HFFc6 (cell line): ENCODE measurements at regions not wholly inside any gene's neighbourhood (a gene's known extent, or its start where the extent isn't known, plus 50 kb on each side); places are given as distances from the start of the nearest gene placed in this dataset.

ENCODE experiments used
- DNase-seq: peaks from one replicate; pipeline ENCODE4 v3.0.0-alpha.2; 2018
- H3K27ac Mint-ChIP-seq: 2 replicates; pipeline ENCODE4 v1.8.0; 2020; ENCODE audit warnings: mild to moderate bottlenecking, mixed read lengths
- H3K27me3 Mint-ChIP-seq: 2 replicates; pipeline ENCODE4 v1.8.0; 2021; ENCODE audit warnings: mild to moderate bottlenecking, moderate library complexity, mixed read lengths; ENCODE audit not compliant: insufficient read depth
- H3K36me3 Mint-ChIP-seq: 2 replicates; pipeline ENCODE4 v1.8.0; 2021; ENCODE audit warnings: low read depth, mixed read lengths
- H3K4me1 Mint-ChIP-seq: 2 replicates; pipeline ENCODE4 v1.8.0; 2020; ENCODE audit warnings: low read depth, mixed read lengths
- H3K4me3 Mint-ChIP-seq: 2 replicates; pipeline ENCODE4 v1.8.0; 2020; ENCODE audit warnings: mild to moderate bottlenecking, moderate library complexity, mixed read lengths
- H3K9me3 Mint-ChIP-seq: 2 replicates; pipeline ENCODE4 v1.8.0; 2020; ENCODE audit warnings: mild to moderate bottlenecking, mixed read lengths
- CTCF ChIP-seq: fragments of 200-600 bp; sonication (generic); IDR thresholded peaks from 2 replicates; pipeline ENCODE4 v1.5.0; 2021; ENCODE audit warnings: antibody characterized with exemption, mild to moderate bottlenecking

GRCh38 chr2:241924069-241924908, 54.8 kb downstream of the RTP5 start:
- DNase-seq, result peak; percentile 31
- no peaks in the 10 kb centered on the region for H3K9me3 Mint-ChIP-seq
- H3K4me1 Mint-ChIP-seq, result peaks cover 7% of the 10 kb centered on the region; the same call in 1 of the 2 replicates
- no peaks in the 10 kb centered on the region for H3K36me3 Mint-ChIP-seq
- H3K4me3 Mint-ChIP-seq, result no peak overlapping the region
- H3K27ac Mint-ChIP-seq, result no peak overlapping the region
- H3K27me3 Mint-ChIP-seq, result peaks cover 39% of the 10 kb centered on the region
- no peak for TF ChIP-seq CTCF

- Mint-ChIP-seq H3K9me3 (no peaks in the 10 kb centered on the region), H3K36me3 (no peaks in the 10 kb centered on the region), H3K27me3 (peaks cover 33% of the 10 kb centered on the region), H3K4me1 (peaks cover 7% of the 10 kb centered on the region; the same call in 1 of the 2 replicates), H3K27ac (no peak overlapping the region), H3K4me3 (no peak overlapping the region)
- no peak for TF ChIP-seq CTCF
- DNase-seq, result no peak
Measured at GRCh38 chr2:241924909-241925250, 55.4 kb downstream of the RTP5 start.

DNA sequence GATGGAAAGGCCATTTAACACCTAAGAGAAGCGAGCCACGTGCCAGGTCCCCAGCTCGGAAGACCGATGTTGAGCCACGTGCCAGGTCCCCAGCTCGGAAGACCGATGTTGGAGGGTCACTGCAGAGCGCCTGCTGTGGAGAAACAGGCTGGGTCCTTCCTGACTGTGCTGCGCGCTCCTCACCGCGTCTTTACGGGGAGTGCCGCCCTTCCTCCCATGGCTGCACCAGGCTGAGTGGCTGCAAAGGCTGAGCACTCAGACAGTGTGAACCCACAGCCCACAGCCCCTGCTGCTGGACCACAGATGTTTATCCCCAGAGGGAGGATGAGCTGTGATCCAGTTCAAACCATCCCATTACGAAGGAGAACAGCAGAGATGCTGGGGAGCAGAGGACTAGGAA, 55.7 kb downstream of the RTP5 start:
- no peak for DNase-seq
- no peak overlapping the region for H3K4me3 Mint-ChIP-seq
- peaks cover 7% of the 10 kb centered on the region; the same call in 1 of the 2 replicates for H3K4me1 Mint-ChIP-seq
- no peaks in the 10 kb centered on the region for H3K36me3 Mint-ChIP-seq
- TF ChIP-seq CTCF, result no peak
- peaks cover 33% of the 10 kb centered on the region for H3K27me3 Mint-ChIP-seq
- no peaks in the 10 kb centered on the region for H3K9me3 Mint-ChIP-seq
- H3K27ac Mint-ChIP-seq, result no peak overlapping the region

DNA sequence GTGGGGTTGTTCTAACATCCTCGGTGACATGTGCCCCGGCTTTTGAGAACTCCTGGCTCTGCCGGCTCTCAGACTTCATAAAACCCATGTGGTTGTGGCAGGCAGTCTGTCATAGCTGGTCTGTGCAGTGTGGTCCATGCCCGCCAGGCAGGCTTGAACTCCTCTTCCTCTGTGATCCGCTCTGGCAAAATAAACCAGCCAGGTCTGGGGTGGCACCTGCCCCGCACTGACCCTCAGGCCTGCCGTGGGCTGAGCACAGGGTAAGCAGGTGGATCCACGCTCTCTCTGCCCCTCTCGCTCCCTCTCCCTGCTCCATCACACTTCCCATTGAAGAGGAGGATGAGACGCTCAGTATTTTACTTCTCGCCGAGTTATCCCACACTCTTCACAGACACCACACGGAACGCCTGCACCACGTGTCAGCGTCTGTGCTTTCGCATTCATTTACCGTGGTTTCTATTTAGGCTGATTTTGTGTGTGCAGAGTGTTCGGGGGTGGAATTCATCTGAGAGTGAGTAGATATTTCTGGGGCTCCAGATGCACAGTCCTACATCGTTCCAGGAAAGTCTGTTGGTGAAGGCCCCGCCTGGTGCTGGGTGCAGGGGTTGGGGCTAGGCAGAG, 56.4 kb downstream of the RTP5 start:
- no peak overlapping the region for H3K27ac Mint-ChIP-seq
- no peak for DNase-seq
- no peaks in the 10 kb centered on the region for H3K9me3 Mint-ChIP-seq
- no peak for TF ChIP-seq CTCF
- peaks cover 7% of the 10 kb centered on the region; the same call in 1 of the 2 replicates for H3K4me1 Mint-ChIP-seq
- H3K36me3 Mint-ChIP-seq, result no peaks in the 10 kb centered on the region
- no peak overlapping the region; the same call in 1 of the 2 replicates for H3K4me3 Mint-ChIP-seq
- H3K27me3 Mint-ChIP-seq, result peaks cover 32% of the 10 kb centered on the region

GRCh38 chr2:241926541-241927311, 57.2 kb downstream of the RTP5 start:
- H3K4me3 Mint-ChIP-seq, result no peak overlapping the region
- no peaks in the 10 kb centered on the region for H3K36me3 Mint-ChIP-seq
- H3K9me3 Mint-ChIP-seq, result no peaks in the 10 kb centered on the region
- no peak for TF ChIP-seq CTCF
- no peak overlapping the region for H3K27ac Mint-ChIP-seq
- peaks cover 7% of the 10 kb centered on the region; the same call in 1 of the 2 replicates for H3K4me1 Mint-ChIP-seq
- DNase-seq, result no peak
- peaks cover 32% of the 10 kb centered on the region for H3K27me3 Mint-ChIP-seq
